HG03066 (cell line): ENCODE measurements at regions not wholly inside any gene's neighbourhood (a gene's known extent, or its start where the extent isn't known, plus 50 kb on each side); places are given as distances from the start of the nearest gene placed in this dataset.

Experiments
- ATAC-seq: cut with Tn5 transposase; IDR thresholded peaks from one replicate; pipeline ENCODE4 v1.9.1; 2021; ENCODE audit warnings: low read depth; ENCODE audit not compliant: unreplicated experiment

GRCh38 chr20:40424695-40425094 lies 264.3 kb downstream of the MAFB start:
- no peak for ATAC-seq

- no peak for ATAC-seq
Observed at GRCh38 chr20:40422656-40423055, 266.4 kb downstream of the MAFB start.

GRCh38 chr20:40416274-40416673 lies 272.8 kb downstream of the MAFB start:
- no peak for ATAC-seq

- ATAC-seq, result no peak
Observed at GRCh38 chr20:40414843-40415615, 274.0 kb downstream of the MAFB start.

- ATAC-seq, result no peak
Observed at GRCh38 chr20:40410028-40410427, 279.0 kb downstream of the MAFB start.

GRCh38 chr20:40397467-40397866 lies 291.6 kb downstream of the MAFB start:
- ATAC-seq, result no peak

- ATAC-seq, result no peak
Observed at GRCh38 chr20:40393197-40394079, 295.6 kb downstream of the MAFB start.

GRCh38 chr20:40390654-40391053 lies 298.4 kb downstream of the MAFB start:
- ATAC-seq, result no peak

- ATAC-seq, result no peak
Observed at GRCh38 chr20:40370800-40371199, 318.2 kb downstream of the MAFB start.

- no peak for ATAC-seq
Observed at GRCh38 chr20:40368876-40369275, 320.2 kb downstream of the MAFB start.

GRCh38 chr20:40361916-40362315 lies 327.1 kb downstream of the MAFB start:
- ATAC-seq, result no peak

- no peak for ATAC-seq
Observed at GRCh38 chr20:40359131-40359912, 329.7 kb downstream of the MAFB start.

- no peak for ATAC-seq
Observed at GRCh38 chr20:40354880-40355279, 334.2 kb downstream of the MAFB start.

- ATAC-seq, result no peak
Observed at GRCh38 chr20:40343390-40343789, 345.6 kb downstream of the MAFB start.

GRCh38 chr20:40341561-40341960 lies 347.5 kb downstream of the MAFB start:
- ATAC-seq, result no peak

GRCh38 chr20:40339661-40340449 lies 349.2 kb downstream of the MAFB start:
- ATAC-seq, result no peak

- no peak for ATAC-seq
Observed at GRCh38 chr20:40336533-40336932, 352.5 kb downstream of the MAFB start.

GRCh38 chr20:40335901-40336351 lies 353.1 kb downstream of the MAFB start:
- ATAC-seq, result no peak

GRCh38 chr20:40335437-40335836 lies 353.6 kb downstream of the MAFB start:
- ATAC-seq, result no peak

GRCh38 chr20:40333591-40333990 lies 355.4 kb downstream of the MAFB start:
- no peak for ATAC-seq
